WTC11 (cell line): ENCODE measurements at regions not wholly inside any gene's neighbourhood (a gene's known extent, or its start where the extent isn't known, plus 50 kb on each side); places are given as distances from the start of the nearest gene placed in this dataset.

Source experiments
- ATAC-seq: fragments of 200-7000 bp; cut with Tn5 transposase; 2 replicates; pipeline ENCODE4 v1.10.0; 2021; ENCODE audit warnings: mild to moderate bottlenecking, moderate library complexity
- CTCF ChIA-PET: fragments of 300-600 bp; sonication (Branson Sonifier 250); formaldehyde crosslinking; loops from one replicate; lab custom pipeline; 2021; ENCODE audit warnings: antibody characterized with exemption; lab: Charles Lee
- POLR2A ChIA-PET: fragments of 350-600 bp; sonication (Branson Sonifier 250); formaldehyde crosslinking; loops from one replicate; lab custom pipeline; 2021; ENCODE audit warnings: antibody characterized with exemption; lab: Charles Lee
- DNase-seq: peaks from one replicate; pipeline ENCODE4 v3.0.0; 2021; ENCODE audit warnings: low spot score
- H3K27ac Mint-ChIP-seq: 2 replicates; pipeline ENCODE4 v1.8.0; 2021; ENCODE audit warnings: mixed read lengths
- H3K27me3 Mint-ChIP-seq: 2 replicates; pipeline ENCODE4 v1.8.0; 2021; ENCODE audit warnings: low read depth, mild to moderate bottlenecking, moderate library complexity, mixed read lengths
- H3K36me3 Mint-ChIP-seq: 2 replicates; pipeline ENCODE4 v1.8.0; 2021; ENCODE audit warnings: mixed read lengths
- H3K4me1 Mint-ChIP-seq: 2 replicates; pipeline ENCODE4 v1.8.0; 2022; ENCODE audit warnings: mixed read lengths
- H3K4me3 Mint-ChIP-seq: 2 replicates; pipeline ENCODE4 v1.8.0; 2021; ENCODE audit warnings: mild to moderate bottlenecking, moderate library complexity, mixed read lengths
- H3K9me3 Mint-ChIP-seq: 2 replicates; pipeline ENCODE4 v1.8.0; 2021; ENCODE audit warnings: mixed read lengths
- CREM ChIP-seq: sonication (generic); formaldehyde crosslinking; IDR thresholded peaks from 2 replicates; pipeline ENCODE4 v1.8.1; 2022; ENCODE audit warnings: mild to moderate bottlenecking, missing genetic modification reagents, moderate library complexity
- CTCF ChIP-seq: fragments of 200-600 bp; IDR thresholded peaks from 2 replicates; pipeline ENCODE4 v1.8.0; 2022; ENCODE audit warnings: antibody characterized with exemption
- ESRRA ChIP-seq: sonication (generic); formaldehyde crosslinking; IDR thresholded peaks from 2 replicates; pipeline ENCODE4 v1.8.1; 2022; ENCODE audit warnings: mild to moderate bottlenecking, missing genetic modification reagents, borderline replicate concordance
- HMGA2 ChIP-seq: fragments of 250-450 bp; sonication (Bioruptor Pico); IDR thresholded peaks from 2 replicates; pipeline ENCODE4 v1.4.0; 2021; ENCODE audit warnings: mild to moderate bottlenecking, moderate library complexity
- IRF2 ChIP-seq: sonication (generic); formaldehyde crosslinking; IDR thresholded peaks from 2 replicates; pipeline ENCODE4 v1.8.0; 2022; ENCODE audit warnings: low read depth, missing genetic modification reagents, borderline replicate concordance
- NFE2L1 ChIP-seq: sonication (generic); formaldehyde crosslinking; IDR thresholded peaks from 2 replicates; pipeline ENCODE4 v1.8.1; 2023; ENCODE audit warnings: missing genetic modification reagents
- PRDM15 ChIP-seq: sonication (generic); formaldehyde crosslinking; IDR thresholded peaks from 2 replicates; pipeline ENCODE4 v1.8.0; 2022; ENCODE audit warnings: missing genetic modification reagents
- TEAD1 ChIP-seq: sonication (generic); formaldehyde crosslinking; IDR thresholded peaks from 2 replicates; pipeline ENCODE4 v1.8.0; 2022; ENCODE audit warnings: mild to moderate bottlenecking, missing genetic modification reagents
- ZNF121 ChIP-seq: sonication (generic); formaldehyde crosslinking; IDR thresholded peaks from 2 replicates; pipeline ENCODE4 v1.8.0; 2023; ENCODE audit warnings: missing genetic modification reagents
- ZNF232 ChIP-seq: sonication (generic); formaldehyde crosslinking; IDR thresholded peaks from 2 replicates; pipeline ENCODE4 v1.8.0; 2022; ENCODE audit warnings: mild to moderate bottlenecking, missing genetic modification reagents
- ZNF317 ChIP-seq: sonication (generic); formaldehyde crosslinking; IDR thresholded peaks from 2 replicates; pipeline ENCODE4 v1.8.1; 2023; ENCODE audit warnings: low read depth, mild to moderate bottlenecking, moderate library complexity, missing genetic modification reagents, borderline replicate concordance
- ZNF532 ChIP-seq: fragments of 250-450 bp; sonication (Bioruptor Pico); IDR thresholded peaks from 2 replicates; pipeline ENCODE4 v1.9.0; 2021; ENCODE audit warnings: mild to moderate bottlenecking, borderline replicate concordance
- TF ChIP-seq, protein P1 (sequence below): fragments of 250-450 bp; sonication (Bioruptor Pico); IDR thresholded peaks from 2 replicates; pipeline ENCODE4 v1.9.0; 2021; ENCODE audit warnings: moderate library complexity, mild to moderate bottlenecking, inconsistent platforms, borderline replicate concordance
- TF ChIP-seq, protein P2 (sequence below): sonication (generic); formaldehyde crosslinking; IDR thresholded peaks from 2 replicates; pipeline ENCODE4 v1.8.1; 2022; ENCODE audit warnings: low read depth, mild to moderate bottlenecking, moderate library complexity, missing genetic modification reagents, borderline replicate concordance
- TF ChIP-seq, protein P3 (sequence below): fragments of 250-450 bp; sonication (Bioruptor Pico); IDR thresholded peaks from 2 replicates; pipeline ENCODE4 v1.9.0; 2021; ENCODE audit warnings: mild to moderate bottlenecking
- TF ChIP-seq, protein P4 (sequence below): fragments of 250-450 bp; sonication (Bioruptor Pico); IDR thresholded peaks from 2 replicates; pipeline ENCODE4 v1.8.0; 2021; ENCODE audit warnings: mild to moderate bottlenecking

DNA sequence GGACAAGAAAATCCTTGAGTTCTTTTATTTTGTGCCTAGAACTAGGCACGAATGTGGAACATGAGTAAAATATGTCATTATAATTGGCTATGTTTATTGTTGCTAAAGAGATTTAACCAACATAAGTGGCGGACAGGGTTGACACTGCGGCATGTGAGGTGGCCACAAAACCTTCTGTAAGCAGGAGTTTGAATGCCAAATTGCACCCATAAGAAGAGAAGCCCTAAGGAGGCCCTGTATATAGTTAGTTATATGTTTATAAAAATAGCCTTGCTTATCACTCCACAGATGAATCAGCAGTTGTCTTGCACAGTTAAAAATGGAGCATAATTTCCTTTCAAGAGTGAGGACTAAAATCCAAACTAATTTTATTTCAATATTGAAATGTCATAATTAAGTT lies 336.1 kb downstream of the GBA3 start:
- no peaks in the 10 kb centered on the region for H3K36me3 Mint-ChIP-seq
- CTCF ChIA-PET = no interaction called here
- TF ChIP-seq ZNF232 (CRISPR knock-in tag) (no peak), ZNF317 (no peak), CREM (CRISPR knock-in tag) (no peak), NFE2L1 (CRISPR knock-in tag) (no peak), CTCF (no peak), IRF2 (CRISPR knock-in tag) (no peak), ZNF121 (CRISPR knock-in tag) (no peak)
- H3K9me3 Mint-ChIP-seq = peaks cover 14% of the 10 kb centered on the region
- no peak for ATAC-seq
- POLR2A ChIA-PET = no interaction called here
- H3K27me3 Mint-ChIP-seq = no peaks in the 10 kb centered on the region
- no peak overlapping the region for H3K27ac Mint-ChIP-seq
- H3K4me3 Mint-ChIP-seq = no peak overlapping the region
- H3K4me1 Mint-ChIP-seq = peaks cover 12% of the 10 kb centered on the region
- no peak for DNase-seq

- H3K4me3 Mint-ChIP-seq = no peak overlapping the region
- CTCF ChIA-PET = no interaction called here
- POLR2A ChIA-PET = no interaction called here
- no peak for ATAC-seq
- no peak for TF ChIP-seq ZNF532
- no peak for DNase-seq
- H3K9me3 Mint-ChIP-seq = peaks cover 10% of the 10 kb centered on the region
- no peaks in the 10 kb centered on the region for H3K27me3 Mint-ChIP-seq
- H3K4me1 Mint-ChIP-seq = no peaks in the 10 kb centered on the region
- H3K27ac Mint-ChIP-seq = no peak overlapping the region
- H3K36me3 Mint-ChIP-seq = no peaks in the 10 kb centered on the region
Measured at GRCh38 chr4:23023666-23024065, 330.9 kb downstream of the GBA3 start.

GRCh38 chr4:23023121-23023520 lies 330.4 kb downstream of the GBA3 start:
- ATAC-seq = no peak
- no peaks in the 10 kb centered on the region for H3K4me1 Mint-ChIP-seq
- CTCF ChIA-PET = no interaction called here
- POLR2A ChIA-PET = no interaction called here
- no peaks in the 10 kb centered on the region for H3K27me3 Mint-ChIP-seq
- H3K27ac Mint-ChIP-seq = no peak overlapping the region
- peaks cover 10% of the 10 kb centered on the region for H3K9me3 Mint-ChIP-seq
- no peak for DNase-seq
- no peaks in the 10 kb centered on the region for H3K36me3 Mint-ChIP-seq
- H3K4me3 Mint-ChIP-seq = no peak overlapping the region
- TF ChIP-seq, protein P1, sequence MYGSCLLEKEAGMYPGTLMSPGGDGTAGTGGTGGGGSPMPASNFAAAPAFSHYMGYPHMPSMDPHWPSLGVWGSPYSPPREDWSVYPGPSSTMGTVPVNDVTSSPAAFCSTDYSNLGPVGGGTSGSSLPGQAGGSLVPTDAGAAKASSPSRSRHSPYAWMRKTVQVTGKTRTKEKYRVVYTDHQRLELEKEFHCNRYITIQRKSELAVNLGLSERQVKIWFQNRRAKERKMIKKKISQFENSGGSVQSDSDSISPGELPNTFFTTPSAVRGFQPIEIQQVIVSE (CRISPR knock-in tag) = no peak
- TF ChIP-seq TEAD1 (CRISPR knock-in tag) = no peak
- TF ChIP-seq ESRRA (CRISPR knock-in tag) = no peak
- TF ChIP-seq PRDM15 (CRISPR knock-in tag) = no peak
- no peak for TF ChIP-seq HMGA2 (CRISPR knock-in tag)
- TF ChIP-seq, protein P2, sequence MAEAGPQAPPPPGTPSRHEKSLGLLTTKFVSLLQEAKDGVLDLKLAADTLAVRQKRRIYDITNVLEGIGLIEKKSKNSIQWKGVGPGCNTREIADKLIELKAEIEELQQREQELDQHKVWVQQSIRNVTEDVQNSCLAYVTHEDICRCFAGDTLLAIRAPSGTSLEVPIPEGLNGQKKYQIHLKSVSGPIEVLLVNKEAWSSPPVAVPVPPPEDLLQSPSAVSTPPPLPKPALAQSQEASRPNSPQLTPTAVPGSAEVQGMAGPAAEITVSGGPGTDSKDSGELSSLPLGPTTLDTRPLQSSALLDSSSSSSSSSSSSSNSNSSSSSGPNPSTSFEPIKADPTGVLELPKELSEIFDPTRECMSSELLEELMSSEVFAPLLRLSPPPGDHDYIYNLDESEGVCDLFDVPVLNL = no peak
- TF ChIP-seq, protein P3, sequence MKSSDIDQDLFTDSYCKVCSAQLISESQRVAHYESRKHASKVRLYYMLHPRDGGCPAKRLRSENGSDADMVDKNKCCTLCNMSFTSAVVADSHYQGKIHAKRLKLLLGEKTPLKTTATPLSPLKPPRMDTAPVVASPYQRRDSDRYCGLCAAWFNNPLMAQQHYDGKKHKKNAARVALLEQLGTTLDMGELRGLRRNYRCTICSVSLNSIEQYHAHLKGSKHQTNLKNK (CRISPR knock-in tag) = no peak
- TF ChIP-seq, protein P4, sequence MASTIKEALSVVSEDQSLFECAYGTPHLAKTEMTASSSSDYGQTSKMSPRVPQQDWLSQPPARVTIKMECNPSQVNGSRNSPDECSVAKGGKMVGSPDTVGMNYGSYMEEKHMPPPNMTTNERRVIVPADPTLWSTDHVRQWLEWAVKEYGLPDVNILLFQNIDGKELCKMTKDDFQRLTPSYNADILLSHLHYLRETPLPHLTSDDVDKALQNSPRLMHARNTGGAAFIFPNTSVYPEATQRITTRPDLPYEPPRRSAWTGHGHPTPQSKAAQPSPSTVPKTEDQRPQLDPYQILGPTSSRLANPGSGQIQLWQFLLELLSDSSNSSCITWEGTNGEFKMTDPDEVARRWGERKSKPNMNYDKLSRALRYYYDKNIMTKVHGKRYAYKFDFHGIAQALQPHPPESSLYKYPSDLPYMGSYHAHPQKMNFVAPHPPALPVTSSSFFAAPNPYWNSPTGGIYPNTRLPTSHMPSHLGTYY (CRISPR knock-in tag) = no peak
